ENCODE measurements at regions not wholly inside any gene's neighbourhood (a gene's known extent, or its start where the extent isn't known, plus 50 kb on each side); places are given as distances from the start of the nearest gene placed in this dataset.

GRCh38 chr13:30526612-30527495 is 61.1 kb upstream of the HMGB1 start:
- H3K4me1 ChIP-seq (ENCODE audit: control insufficient read depth, insufficient read depth, low read length): no peaks in the 10 kb centered on the region
- no peak for ATAC-seq
- POLR2A ChIA-PET: no interaction called here
- in situ Hi-C loops (cut with HindIII; ENCODE audit: low pct_unique_long_range_greater_than_20kb, low sequenced_read_pairs) (no loop called here), intact Hi-C loops (cut with micrococcal nuclease; ENCODE audit: unreplicated experiment) (no loop called here)
- DNase-seq (ENCODE audit: low read depth, low spot score): no peak
- BruUV-seq (replicated peaks): no TSS peak
- H3K36me3 ChIP-seq (ENCODE audit: control insufficient read depth, insufficient read depth, low read length): no peaks in the 10 kb centered on the region
- CTCF ChIA-PET: no interaction called here
- H3K27me3 ChIP-seq (ENCODE audit: control insufficient read depth, insufficient read depth, low read length): no peaks in the 10 kb centered on the region
- TF ChIP-seq SIN3A (IDR thresholded peaks at IDR 0.05; ENCODE audit: borderline replicate concordance, insufficient read depth, low read depth, low read length): no peak
- TF ChIP-seq, protein P1, sequence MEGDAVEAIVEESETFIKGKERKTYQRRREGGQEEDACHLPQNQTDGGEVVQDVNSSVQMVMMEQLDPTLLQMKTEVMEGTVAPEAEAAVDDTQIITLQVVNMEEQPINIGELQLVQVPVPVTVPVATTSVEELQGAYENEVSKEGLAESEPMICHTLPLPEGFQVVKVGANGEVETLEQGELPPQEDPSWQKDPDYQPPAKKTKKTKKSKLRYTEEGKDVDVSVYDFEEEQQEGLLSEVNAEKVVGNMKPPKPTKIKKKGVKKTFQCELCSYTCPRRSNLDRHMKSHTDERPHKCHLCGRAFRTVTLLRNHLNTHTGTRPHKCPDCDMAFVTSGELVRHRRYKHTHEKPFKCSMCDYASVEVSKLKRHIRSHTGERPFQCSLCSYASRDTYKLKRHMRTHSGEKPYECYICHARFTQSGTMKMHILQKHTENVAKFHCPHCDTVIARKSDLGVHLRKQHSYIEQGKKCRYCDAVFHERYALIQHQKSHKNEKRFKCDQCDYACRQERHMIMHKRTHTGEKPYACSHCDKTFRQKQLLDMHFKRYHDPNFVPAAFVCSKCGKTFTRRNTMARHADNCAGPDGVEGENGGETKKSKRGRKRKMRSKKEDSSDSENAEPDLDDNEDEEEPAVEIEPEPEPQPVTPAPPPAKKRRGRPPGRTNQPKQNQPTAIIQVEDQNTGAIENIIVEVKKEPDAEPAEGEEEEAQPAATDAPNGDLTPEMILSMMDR (IDR thresholded peaks at IDR 0.05): no peak
- TF ChIP-seq, protein P2, sequence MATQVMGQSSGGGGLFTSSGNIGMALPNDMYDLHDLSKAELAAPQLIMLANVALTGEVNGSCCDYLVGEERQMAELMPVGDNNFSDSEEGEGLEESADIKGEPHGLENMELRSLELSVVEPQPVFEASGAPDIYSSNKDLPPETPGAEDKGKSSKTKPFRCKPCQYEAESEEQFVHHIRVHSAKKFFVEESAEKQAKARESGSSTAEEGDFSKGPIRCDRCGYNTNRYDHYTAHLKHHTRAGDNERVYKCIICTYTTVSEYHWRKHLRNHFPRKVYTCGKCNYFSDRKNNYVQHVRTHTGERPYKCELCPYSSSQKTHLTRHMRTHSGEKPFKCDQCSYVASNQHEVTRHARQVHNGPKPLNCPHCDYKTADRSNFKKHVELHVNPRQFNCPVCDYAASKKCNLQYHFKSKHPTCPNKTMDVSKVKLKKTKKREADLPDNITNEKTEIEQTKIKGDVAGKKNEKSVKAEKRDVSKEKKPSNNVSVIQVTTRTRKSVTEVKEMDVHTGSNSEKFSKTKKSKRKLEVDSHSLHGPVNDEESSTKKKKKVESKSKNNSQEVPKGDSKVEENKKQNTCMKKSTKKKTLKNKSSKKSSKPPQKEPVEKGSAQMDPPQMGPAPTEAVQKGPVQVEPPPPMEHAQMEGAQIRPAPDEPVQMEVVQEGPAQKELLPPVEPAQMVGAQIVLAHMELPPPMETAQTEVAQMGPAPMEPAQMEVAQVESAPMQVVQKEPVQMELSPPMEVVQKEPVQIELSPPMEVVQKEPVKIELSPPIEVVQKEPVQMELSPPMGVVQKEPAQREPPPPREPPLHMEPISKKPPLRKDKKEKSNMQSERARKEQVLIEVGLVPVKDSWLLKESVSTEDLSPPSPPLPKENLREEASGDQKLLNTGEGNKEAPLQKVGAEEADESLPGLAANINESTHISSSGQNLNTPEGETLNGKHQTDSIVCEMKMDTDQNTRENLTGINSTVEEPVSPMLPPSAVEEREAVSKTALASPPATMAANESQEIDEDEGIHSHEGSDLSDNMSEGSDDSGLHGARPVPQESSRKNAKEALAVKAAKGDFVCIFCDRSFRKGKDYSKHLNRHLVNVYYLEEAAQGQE (IDR thresholded peaks at IDR 0.05; ENCODE audit: insufficient read depth in 1 of 2, low read depth in 2 of 2, low read length in 1 of 2): no peak
- TF ChIP-seq POLR2AphosphoS5 (IDR thresholded peaks at IDR 0.05; ENCODE audit: low read depth, low read length): no peak
- no peak for TF ChIP-seq TCF7L2 (IDR thresholded peaks at IDR 0.05; ENCODE audit: low read depth, low read length)
- H3K27ac ChIP-seq (ENCODE audit: low read length): no peak overlapping the region
- no peaks in the 10 kb centered on the region for H3K9me3 ChIP-seq (ENCODE audit: control insufficient read depth, insufficient read depth, low read depth, low read length)
- H3K4me3 ChIP-seq (ENCODE audit: low read depth in 2 of 2, low read length in 2 of 2): no peak overlapping the region

DNA sequence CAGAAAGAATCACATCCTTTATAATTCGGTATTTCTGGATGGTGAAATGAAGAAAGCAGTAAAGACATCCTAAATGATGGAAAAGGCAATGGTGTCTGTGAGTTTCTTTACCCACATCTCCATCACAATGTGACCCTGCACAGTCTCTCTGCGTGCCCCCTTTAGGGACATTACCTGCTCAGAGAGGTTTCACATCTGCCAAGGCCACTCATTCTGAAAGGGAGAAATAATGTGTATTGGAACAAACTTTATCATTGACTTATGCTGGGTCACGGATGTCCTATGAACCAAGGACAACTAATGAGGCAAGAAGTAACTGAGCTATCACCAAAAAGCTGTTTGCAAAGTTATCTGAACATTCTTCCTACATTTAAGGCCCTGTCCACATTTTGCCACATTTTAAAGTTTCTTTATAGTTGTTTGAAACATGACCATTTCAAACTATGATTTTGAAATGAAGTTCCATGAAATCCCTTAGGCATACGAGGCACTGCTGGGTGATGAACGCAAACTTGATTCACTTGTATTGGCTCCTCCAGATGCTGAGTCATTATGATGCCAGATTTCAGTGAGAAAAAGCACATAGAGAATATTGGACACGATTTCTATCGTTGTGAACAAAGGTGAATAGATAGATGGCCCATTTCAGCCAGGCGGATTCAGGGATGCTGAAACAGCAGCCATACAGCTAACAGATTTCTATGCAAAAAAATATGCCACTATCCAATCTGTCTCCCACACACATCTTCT is 63.5 kb upstream of the HMGB1 start:
- H3K4me1 ChIP-seq (ENCODE audit: control insufficient read depth, insufficient read depth, low read length): no peaks in the 10 kb centered on the region
- ATAC-seq: no peak
- no peak overlapping the region for H3K27ac ChIP-seq (ENCODE audit: low read length)
- H3K27me3 ChIP-seq (ENCODE audit: control insufficient read depth, insufficient read depth, low read length): no peaks in the 10 kb centered on the region
- no peak for DNase-seq (ENCODE audit: low read depth, low spot score)
- TF ChIP-seq, protein P2 (IDR thresholded peaks at IDR 0.05; ENCODE audit: insufficient read depth in 1 of 2, low read depth in 2 of 2, low read length in 1 of 2): no peak
- TF ChIP-seq TCF7L2 (IDR thresholded peaks at IDR 0.05; ENCODE audit: low read depth, low read length) (no peak), POLR2AphosphoS5 (IDR thresholded peaks at IDR 0.05; ENCODE audit: low read depth, low read length) (no peak), SIN3A (IDR thresholded peaks at IDR 0.05; ENCODE audit: borderline replicate concordance, insufficient read depth, low read depth, low read length) (no peak)
- TF ChIP-seq, protein P1 (IDR thresholded peaks at IDR 0.05): no peak
- H3K4me3 ChIP-seq (ENCODE audit: low read depth in 2 of 2, low read length in 2 of 2): no peak overlapping the region
- ChIA-PET POLR2A (no interaction called here), CTCF (no interaction called here)
- no TSS peak for BruUV-seq (replicated peaks)
- no peaks in the 10 kb centered on the region for H3K9me3 ChIP-seq (ENCODE audit: control insufficient read depth, insufficient read depth, low read depth, low read length)
- in situ Hi-C loops (cut with HindIII; ENCODE audit: low pct_unique_long_range_greater_than_20kb, low sequenced_read_pairs) (no loop called here), intact Hi-C loops (cut with micrococcal nuclease; ENCODE audit: unreplicated experiment) (no loop called here)
- H3K36me3 ChIP-seq (ENCODE audit: control insufficient read depth, insufficient read depth, low read length): no peaks in the 10 kb centered on the region
